NCI-H1417 treated with DMSO at 0.1 percent for 48 hours (cell line): ENCODE measurements at regions not wholly inside any gene's neighbourhood (a gene's known extent, or its start where the extent isn't known, plus 50 kb on each side); places are given as distances from the start of the nearest gene placed in this dataset.
"Not testable (repeated sequence)": the region's sequence is repeated elsewhere in the genome, so short reads cannot be mapped to it uniquely, and the experiment has no call there.

Source experiments
- DNase-seq: peaks from one replicate; lab custom pipeline; 2025; lab: John Stamatoyannopoulos, UW

DNA sequence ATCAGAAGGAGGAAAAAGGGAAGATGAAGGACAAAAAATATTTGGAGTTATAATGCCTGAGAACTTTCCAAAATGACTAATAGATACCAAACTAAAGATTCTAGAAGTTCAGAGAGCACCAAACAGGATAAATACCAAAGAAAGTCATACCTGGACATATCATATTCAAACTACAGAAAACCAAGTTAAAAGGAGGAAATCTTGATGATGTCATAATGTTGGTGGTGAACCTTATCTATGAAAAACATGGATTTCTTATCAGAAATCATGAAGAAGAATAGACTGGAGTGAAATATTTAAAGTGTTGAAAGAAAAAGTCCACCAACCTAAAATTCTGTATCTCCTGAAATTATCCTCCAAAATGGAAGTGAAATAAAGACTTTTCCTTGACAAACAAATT, 389.2 kb downstream of the JRKL start:
- no peak for DNase-seq

DNA sequence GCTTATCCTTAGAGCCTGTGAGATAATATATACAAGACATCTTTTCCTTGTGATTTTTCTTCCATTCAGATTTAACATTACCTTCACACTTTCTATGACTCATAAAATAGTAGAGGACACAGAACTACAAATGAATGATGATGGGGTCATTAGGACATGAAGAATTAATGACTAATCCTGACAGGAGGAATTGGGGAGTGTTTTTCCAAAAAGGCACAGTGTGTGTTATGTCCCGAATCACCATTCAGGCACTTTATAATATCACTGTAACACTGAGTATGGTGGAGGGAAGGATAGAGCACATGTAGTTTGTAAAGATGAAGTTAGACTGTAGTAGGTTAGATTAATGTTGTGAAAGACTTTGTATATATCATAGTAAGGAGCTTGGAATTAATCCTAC, 391.3 kb downstream of the JRKL start:
- no peak for DNase-seq

DNA sequence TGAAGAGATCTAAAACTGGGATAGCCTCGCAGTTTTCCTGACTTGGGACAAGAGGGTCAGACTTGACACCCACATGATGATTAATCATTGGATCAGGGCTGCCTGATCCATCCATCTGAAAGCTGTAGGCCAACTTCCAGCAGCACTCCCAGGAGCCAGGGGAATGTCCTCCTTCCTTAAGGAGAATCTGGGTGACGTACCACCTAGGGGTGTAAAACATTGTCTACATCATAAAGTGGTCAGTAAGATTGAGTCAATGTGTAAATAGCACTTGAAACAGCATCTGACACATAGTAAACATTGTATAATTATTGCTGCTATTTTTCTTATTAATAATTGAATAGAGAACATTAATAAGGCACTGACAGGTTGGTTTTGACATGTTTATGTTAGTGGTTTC, 392.8 kb downstream of the JRKL start:
- DNase-seq = no peak

DNA sequence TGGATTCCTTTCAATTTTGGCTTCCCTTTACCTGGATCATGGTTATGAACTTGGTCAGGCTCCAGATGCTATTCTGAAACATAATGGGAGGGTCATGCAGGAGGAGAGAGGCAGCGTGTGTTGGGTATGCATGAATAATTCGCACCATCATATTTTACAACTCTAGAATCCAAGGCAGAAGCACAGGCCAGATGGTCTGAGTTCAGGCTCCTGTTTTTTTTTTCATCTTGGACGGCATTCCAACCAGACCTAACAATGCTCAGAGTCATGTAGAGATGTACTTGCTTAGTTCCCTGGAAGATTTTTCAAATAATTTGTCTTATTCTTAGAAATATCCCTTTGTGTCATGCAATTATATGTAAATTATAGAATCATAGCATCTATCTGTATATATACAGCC, 393.5 kb downstream of the JRKL start:
- DNase-seq = no peak

DNA sequence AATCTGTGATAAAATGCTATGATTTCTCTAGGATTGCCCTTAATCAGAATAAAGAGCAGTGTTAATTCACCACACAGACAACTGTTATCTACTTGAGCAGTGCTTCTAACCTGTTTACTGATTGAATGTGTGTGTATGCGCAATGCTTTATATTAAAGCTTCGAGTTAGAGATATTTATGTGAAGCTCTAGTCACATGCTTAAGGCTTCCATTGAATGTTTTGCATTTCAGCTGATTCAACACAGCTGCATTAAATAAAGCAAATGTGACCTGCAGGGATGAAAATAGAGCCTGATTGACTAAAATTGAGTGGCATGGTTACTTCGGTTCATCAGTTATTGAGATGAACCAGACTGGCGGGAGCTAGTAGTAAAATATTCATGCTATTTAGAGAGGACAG, 395.3 kb downstream of the JRKL start:
- no peak for DNase-seq

DNA sequence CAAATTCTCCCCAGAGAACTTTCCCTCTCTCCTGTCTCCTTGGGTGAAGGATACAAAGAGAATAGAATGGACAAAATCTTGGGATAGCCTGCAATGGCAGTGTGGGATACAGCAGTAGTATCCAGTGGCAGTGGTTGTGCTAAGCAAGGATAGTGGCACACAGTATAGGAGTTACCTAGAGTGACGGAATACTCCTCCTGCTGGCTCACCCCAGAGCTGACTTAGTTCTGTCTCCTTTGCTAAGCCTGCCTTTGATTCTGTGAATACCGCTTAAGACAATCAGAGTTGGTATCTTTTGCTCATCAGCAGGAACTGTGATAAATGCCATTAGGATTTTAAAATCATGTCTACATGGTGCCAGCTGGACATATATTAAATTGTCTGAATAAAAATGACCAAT, 404.3 kb downstream of the JRKL start:
- DNase-seq = no peak

DNA sequence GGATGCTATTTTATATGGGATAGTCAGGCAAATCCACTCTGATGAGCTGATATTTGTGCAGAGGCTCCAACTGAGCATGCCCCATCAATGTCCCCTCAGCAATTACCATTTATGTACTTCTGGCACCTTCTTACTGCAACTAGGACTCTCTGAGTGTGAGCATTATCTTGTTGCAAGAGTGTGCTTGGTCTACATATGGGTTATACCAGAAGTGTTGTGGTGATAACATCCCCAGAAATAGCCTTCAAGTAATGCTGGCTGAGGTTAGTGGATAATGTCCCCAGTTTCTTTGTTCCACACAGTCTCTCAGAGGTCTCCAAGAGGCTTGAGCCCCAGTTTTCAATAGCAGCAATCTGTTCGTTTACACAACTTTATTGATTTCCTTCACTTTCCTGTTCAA, 408.6 kb downstream of the JRKL start:
- DNase-seq = no peak

DNA sequence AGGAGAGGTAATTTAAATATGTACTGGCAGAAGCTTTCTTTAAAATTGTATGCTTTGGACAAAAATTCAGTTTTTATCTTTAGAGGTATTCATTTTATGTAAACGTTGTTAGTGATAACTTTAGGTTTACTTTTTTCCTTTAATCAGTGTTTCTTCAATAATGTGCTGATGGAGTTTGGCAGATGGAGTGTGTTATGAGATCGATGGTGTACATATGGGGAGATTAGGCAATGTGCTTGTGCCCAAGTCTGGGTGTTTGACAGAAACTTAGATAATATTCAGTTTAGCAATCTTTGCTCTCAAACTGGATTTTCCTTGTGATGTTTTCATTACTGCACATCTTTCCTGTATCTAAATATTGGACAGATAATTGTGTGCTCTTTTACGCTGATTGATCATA, 425.4 kb downstream of the JRKL start:
- DNase-seq = no peak

DNA sequence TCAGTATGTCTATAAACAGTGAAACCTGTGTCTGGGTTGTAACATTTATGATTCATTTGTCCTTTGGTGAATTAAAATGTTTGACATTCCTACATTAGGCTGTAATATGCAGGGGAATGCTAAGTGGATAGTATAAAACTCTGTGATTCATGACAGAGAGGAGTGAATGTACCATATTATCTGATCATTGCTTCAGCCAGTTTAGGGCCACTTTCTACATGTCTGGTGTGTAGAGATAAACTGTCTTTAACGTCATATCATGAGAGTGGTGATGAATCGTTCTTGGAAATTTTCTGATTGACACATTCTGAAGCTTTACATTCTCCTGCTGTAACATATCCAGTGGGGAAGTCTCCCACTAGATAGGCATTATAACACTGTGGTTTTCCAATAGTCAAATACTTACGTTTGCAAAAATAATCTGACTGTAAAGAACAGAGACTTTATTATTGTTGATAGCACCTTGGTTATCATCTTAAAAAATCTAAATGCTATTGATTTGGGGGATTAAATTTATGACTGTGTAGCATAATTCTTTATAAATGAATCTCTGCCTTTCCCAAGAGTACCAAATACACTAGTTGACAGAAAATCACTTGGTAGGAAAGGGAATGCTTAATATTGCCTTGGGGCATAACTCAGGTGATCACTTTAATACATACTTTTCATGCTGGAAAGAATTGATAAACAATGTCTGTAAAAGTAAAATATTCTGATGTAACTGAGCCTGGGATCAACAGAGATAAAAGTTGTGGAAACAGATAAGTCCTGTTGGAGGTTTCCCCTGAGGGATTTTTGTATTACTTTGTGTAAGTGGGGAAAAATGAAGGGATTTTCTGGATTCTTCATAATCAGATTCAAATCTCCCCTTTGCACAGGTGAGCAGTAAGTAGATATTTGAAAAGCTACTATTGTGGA, 427.9 kb downstream of the JRKL start:
- DNase-seq = no peak

DNA sequence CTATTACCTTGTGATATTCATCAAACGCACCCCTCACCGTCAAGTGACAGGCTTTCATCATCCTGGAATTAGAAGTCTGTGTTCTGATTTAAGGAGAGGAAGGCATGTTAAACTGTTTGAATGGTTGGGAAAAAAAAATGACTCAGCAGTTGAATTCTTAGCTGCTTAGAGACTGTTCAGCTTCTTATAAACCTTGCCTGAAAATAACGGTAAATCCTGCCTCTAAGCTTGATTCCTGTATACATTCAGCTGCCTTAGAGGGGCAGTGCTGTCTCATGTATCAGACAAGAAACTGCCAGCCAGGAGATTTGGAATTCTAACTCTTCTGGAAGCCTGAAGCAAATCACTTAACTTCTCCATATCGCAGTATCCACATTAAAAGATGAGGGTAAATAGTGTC, 437.4 kb downstream of the JRKL start:
- DNase-seq = no peak

DNA sequence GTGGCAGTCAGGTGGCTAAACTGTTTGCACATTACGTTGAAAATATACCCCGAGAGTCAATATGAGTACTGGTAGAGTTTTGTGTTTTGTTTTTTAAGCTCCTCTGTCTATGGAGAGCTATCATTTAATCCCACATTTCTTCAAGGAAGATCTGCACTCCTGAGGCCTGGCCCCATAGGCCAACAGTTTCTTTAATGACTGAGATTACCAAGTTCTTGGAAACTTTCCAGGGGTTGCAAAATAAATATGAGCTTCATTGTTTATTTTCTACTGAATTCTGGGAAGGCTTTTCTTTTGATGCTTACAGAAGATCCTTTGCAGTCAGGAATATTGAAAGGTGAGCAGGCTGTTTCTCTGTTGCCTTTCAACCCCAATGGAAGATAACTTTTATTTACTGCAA, 452.0 kb downstream of the JRKL start:
- no peak for DNase-seq

DNA sequence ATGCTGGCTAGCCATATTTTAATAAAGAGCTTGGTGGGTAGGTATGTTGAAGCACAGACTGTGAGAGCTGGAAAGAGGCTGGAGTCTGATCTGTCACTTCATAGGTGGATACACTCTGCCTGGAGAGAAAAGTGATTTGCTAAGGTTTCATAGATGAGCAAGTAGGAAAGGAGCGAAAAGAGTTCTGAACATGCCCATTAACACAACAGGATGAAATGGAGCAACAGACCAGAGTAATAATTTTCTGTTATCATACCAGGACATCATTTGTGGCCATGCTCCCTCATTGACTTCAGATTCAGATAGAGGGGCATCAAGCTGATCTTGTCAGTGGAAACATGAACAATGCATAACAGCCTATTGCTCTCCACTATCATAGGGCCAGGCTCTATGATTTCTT, 452.9 kb downstream of the JRKL start:
- no peak for DNase-seq

DNA sequence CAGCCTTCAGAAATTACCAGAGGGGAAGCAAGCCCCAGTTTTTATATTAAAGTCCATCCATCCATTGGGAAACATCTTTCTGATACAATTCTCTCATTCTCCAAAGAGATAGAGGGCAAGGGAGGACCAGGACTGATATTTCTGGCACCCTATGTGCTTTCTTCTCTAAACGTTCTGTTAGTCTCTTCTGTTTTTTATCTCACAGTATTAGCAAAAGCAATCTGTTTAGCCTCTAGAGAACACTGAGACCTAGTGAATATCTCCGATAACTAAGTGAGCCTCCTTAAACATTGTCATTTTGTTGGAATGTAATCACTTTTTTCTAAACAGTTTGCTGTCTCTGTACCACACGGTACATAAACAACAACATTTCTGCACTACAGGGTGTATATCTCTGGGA, 464.6 kb downstream of the JRKL start:
- DNase-seq = no peak

DNA sequence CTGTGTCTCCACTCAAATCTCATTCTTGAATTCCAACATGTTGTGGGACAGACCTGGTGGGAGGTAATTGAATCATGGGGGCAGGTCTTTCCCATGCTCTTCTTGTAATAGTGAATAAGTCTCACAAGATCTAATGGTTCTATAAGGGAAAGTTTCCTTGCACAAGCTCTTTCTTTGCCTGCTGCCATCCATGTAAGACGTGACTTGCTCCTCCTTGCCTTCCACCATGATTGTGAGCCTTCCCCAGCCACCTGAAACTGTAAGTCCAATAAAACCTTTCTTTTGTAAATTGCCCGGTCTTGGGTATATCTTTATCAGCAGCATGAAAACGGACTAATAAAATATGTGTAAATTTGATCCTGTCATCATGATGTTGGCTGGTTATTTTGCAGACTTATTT, 471.9 kb downstream of the JRKL start:
- DNase-seq = not testable (repeated sequence)

DNA sequence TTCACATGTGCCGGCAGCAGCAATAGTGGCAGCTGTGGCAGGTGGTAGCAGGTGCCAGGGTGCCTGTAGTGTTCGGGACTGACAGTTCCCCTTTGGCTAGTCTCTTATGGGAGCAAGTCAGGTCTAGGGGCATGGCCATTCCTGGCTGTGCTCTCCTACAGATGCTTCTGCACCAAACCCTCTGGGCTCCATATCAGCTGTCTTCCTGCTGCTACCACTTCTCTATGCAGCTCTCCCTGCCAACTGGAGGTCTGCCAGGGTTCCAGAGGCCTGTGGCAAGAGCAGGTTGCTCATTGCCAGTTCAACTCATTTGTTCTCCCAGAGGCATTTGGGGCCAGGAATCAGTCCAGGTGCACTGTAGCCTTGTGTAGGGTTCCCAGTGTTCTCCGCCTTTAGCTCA, 473.7 kb downstream of the JRKL start:
- no peak for DNase-seq

DNA sequence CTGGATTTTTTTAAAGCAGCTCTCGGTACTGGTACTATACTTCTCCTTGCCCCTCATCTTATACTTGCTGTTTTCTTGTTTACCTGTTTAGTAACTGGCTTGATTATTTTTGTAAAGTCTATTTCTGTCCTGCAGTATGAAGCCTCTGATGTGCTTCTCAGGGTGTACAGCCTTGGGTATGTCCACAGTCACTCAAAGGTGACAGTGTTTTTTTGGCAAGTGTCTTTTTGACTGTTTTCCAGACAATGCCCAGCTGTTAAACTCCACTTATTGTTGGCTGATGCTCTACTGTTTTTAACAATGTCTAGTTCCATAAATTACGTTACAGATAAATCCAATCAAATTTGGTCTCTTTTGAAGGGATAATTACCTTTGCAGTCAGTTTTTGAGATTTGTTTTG, 475.2 kb downstream of the JRKL start:
- DNase-seq = no peak

DNA sequence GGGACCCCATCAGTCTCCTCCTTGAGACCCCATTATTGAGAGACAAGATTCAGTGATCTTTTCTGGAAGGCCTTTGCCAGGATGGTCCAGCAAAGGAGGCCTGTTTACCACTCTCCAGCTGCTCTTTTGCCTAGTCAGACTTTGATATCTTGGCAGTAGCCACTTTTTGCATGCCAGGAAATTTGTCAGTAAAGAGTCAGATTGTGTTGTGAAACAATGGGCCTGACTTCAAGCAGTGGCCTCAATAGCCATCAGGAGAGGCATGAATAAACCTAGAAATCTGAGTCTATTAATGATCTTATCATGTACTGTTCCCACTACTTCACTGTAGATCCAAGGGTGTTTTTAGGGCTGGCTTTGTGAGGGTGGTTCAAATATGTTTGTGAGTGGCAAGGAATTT, 479.4 kb downstream of the JRKL start:
- DNase-seq = no peak

DNA sequence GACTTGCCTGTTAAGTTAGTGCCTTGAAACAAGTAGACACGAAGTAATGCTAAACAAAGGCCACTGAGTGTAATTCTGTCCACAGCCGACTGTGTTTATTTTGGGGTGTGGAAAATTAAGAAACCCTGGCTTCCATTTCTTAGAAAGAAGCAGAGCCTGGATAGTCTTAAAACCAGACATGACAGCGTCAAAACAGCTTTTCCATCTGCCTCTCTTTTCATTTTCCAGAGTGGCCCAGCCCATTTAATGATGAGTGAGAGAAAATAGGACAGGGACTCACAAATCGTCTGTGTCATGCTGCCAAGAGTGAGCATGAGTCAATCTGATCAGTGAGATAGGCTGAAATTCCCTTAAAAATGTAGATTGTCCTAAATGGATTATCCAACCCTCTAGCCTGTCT, 485.9 kb downstream of the JRKL start:
- DNase-seq = no peak

DNA sequence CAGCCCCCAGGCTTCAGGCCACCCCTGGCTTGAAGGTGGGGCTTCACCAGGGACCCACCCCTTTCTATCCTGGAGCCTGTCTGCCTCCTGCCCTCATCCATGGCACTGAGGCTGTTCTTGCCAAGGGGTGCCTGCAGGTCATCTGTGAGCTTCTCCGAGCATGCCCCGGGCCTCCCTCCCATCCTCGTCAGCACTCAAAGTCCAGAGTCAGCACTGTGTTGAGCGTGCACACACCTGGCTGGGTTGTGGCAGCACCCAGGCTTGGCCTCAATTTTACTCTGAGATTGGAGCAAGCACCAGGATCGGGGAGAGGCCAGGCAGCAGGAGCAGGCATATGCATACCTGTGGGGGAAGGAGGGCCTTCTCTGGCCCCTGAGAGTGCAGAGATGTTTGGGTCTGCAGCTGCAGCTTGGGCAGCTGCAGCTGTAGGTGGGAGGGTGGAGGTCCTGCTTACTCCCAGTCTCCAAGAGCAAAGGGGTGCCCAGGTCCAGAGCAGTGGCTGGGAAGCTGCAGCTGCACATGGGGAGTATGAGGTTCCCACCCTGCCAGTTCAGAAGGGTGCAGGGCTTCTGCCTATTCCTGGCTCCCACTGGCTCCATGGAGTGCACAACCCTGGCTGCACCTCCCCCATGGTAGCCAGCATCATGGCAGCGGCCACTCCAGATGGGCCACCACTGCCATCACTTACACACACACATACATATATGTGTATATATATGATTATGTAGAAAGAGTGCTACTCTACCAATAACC, 488.7 kb downstream of the JRKL start:
- DNase-seq = no peak

DNA sequence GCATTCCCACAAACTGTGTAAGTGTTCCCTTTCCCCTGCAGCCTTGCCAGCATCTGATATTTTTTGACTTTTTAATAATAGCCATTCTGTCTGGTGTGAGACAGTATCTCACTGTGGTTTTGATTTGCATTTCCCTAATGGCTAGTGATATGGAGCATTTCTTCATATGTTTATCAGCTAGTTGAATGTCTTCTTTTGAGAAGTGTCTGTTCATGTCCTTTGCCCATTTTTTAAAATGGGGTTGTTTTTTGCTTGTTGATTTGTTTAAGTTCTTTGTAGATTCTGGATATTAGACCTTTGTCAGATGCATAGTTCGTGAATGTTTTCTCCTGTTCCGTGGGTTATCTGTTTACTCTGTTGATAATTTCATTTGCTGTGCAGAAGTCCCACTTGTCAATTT, 492.8 kb downstream of the JRKL start:
- DNase-seq = not testable (repeated sequence)

DNA sequence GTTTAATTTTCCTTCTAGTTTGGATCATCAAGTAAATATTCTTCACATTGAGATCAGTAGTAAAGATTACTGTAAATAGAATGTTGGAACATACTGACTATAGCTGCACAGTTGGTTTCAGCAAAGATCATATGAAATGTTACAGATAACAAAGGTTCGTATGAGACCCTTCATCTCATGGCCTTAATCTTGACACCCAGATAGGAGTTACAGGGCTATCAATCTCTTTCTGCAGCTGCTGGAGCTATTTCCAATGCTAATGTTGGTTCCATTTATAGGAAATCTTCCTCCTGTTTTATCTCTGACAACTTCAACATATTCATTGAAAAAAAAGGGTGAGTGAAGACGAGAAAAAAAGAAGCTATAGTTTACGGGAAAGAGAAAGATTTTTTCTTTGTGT, 495.6 kb downstream of the JRKL start:
- DNase-seq = no peak

DNA sequence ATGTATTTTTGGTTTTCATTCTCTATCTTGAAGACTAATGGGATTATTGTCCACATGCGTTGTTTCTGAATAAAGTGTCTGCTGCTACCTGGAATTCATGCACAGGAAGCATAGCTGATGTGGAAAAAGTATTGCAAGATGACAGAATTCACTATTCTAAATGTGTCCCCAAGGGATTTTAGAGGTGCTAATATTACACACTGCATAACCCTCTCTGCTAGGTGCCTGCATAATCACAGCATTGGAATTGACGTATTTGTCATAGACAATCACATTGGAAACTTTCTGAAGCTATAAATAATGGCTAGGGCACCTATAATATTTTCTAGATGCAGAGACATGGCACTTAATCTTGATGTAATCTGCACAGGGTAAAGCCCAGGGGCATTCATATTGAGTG, 496.1 kb downstream of the JRKL start:
- DNase-seq = no peak

DNA sequence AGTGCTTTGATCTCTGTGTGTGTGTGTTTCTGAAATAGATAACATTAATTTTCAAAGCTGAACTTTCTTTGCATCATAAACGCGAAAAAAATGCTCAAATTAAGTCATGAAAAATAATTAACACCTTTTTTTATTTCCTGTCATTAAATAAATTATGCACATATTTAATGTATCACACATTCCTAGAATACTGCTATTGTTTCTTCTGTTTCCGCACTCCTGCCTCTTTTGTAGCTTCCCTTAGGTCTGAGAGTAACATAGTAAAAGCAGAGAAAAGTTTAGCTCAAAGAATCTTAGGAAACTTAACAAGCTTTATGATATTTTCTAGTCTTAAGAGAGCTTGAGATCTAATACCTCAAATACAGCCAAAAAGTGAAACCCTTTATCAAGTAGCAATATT, 504.2 kb downstream of the JRKL start:
- no peak for DNase-seq

DNA sequence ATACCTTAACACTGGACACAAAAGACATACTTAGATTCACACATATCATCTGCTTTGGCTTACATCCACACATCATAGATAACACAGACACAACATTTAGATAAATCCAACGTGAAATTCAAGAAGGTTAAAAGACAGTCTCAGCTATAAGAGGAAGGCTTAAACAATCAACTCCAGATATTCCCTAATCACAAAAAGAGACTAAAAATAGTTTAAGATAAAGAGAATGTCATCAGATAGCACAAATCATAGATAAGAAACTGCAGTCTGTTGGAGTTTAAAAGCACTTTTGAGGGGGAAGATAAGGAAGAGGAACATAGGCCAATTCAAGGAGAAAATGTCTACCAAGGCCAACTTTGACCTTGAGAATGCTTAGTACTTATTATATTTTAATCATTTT, 504.8 kb downstream of the JRKL start:
- no peak for DNase-seq
